ENCODE measurements at regions not wholly inside any gene's neighbourhood (a gene's known extent, or its start where the extent isn't known, plus 50 kb on each side); places are given as distances from the start of the nearest gene placed in this dataset.

GRCh38 chr7:156589808-156590207, 50.8 kb upstream of the RNF32 start:
- TF ChIP-seq CTCF (IDR thresholded peaks at IDR 0.05) = no peak
- TF ChIP-seq POLR2A (IDR thresholded peaks at IDR 0.05) = no peak

Measured in ovary (tissue), 3 donors.